RWPE1 (cell line): ENCODE measurements at regions not wholly inside any gene's neighbourhood (a gene's known extent, or its start where the extent isn't known, plus 50 kb on each side); places are given as distances from the start of the nearest gene placed in this dataset.

Experiments used
- CTCF ChIA-PET: fragments of 350-600 bp; sonication (Branson Sonifier 250); formaldehyde crosslinking; extraction: SDS; loops from one replicate; lab custom pipeline; 2021; lab: Yijun Ruan, JAX
- POLR2A ChIA-PET: fragments of 400-600 bp; formaldehyde crosslinking; extraction: SDS; loops from one replicate; lab custom pipeline; 2020; ENCODE audit warnings: antibody characterized with exemption; ENCODE audit not compliant: low non-redundant PET; lab: Yijun Ruan, JAX
- DNase-seq: peaks from one replicate; pipeline ENCODE4 v3.0.0; 2012; ENCODE audit warnings: low spot score
- H3K27ac ChIP-seq: fragments of 450-650 bp; 2 replicates; pipeline ENCODE4 v1.5.1; 2017
- CTCF ChIP-seq: fragments of 450-650 bp; conservative IDR thresholded peaks from 2 replicates; pipeline ENCODE4 v1.5.1; 2017; ENCODE audit warnings: low read depth, mild to moderate bottlenecking

- CTCF ChIA-PET = no interaction called here
- no peak for DNase-seq
- no peak overlapping the region for H3K27ac ChIP-seq
- no peak for TF ChIP-seq CTCF
- POLR2A ChIA-PET = no interaction called here
These were observed 534.6 kb downstream of the TFEC start for GRCh38 chr7:115496006-115496405.

GRCh38 chr7:115494529-115495147, 535.9 kb downstream of the TFEC start:
- H3K27ac ChIP-seq = no peak overlapping the region
- CTCF ChIA-PET = no interaction called here
- no peak for DNase-seq
- POLR2A ChIA-PET = no interaction called here
- no peak for TF ChIP-seq CTCF

GRCh38 chr7:115493381-115493780, 537.2 kb downstream of the TFEC start:
- no peak for TF ChIP-seq CTCF
- POLR2A ChIA-PET = no interaction called here
- H3K27ac ChIP-seq = no peak overlapping the region
- no peak for DNase-seq
- CTCF ChIA-PET = no interaction called here

GRCh38 chr7:115491744-115492380, 538.7 kb downstream of the TFEC start:
- DNase-seq = no peak
- POLR2A ChIA-PET = no interaction called here
- no peak overlapping the region for H3K27ac ChIP-seq
- TF ChIP-seq CTCF = no peak
- CTCF ChIA-PET = no interaction called here

- no peak for TF ChIP-seq CTCF
- DNase-seq = no peak
- ChIA-PET POLR2A (no interaction called here), CTCF (no interaction called here)
- H3K27ac ChIP-seq = no peak overlapping the region
These were observed 551.1 kb downstream of the TFEC start for GRCh38 chr7:115479448-115479847.

GRCh38 chr7:115478426-115478825, 552.1 kb downstream of the TFEC start:
- no peak for DNase-seq
- H3K27ac ChIP-seq = no peak overlapping the region
- CTCF ChIA-PET = interaction anchor here (0.6 kb wide), 1 partner anchor 270 kb away, joined by 3 read pairs; no protein-coding TSS in a partner anchor
- POLR2A ChIA-PET = interaction anchor here (0.6 kb wide), 1 partner anchor 59 kb away, joined by 5 read pairs; no protein-coding TSS in a partner anchor
- TF ChIP-seq CTCF = no peak
